Endothelial cell (in vitro differentiated cells): ENCODE measurements at regions not wholly inside any gene's neighbourhood (a gene's known extent, or its start where the extent isn't known, plus 50 kb on each side); places are given as distances from the start of the nearest gene placed in this dataset.

ENCODE experiments used
- DNase-seq: peaks from one replicate; pipeline ENCODE4 v3.0.0; 2021; ENCODE audit warnings: low spot score
- H3K27ac Mint-ChIP-seq: one replicate; pipeline ENCODE4 v1.8.0; 2021; ENCODE audit warnings: mixed read lengths, inconsistent platforms; ENCODE audit not compliant: unreplicated experiment
- H3K27me3 Mint-ChIP-seq: one replicate; pipeline ENCODE4 v1.8.0; 2021; ENCODE audit warnings: mild to moderate bottlenecking, moderate library complexity, mixed read lengths, inconsistent platforms; ENCODE audit not compliant: unreplicated experiment
- H3K36me3 Mint-ChIP-seq: one replicate; pipeline ENCODE4 v1.8.0; 2021; ENCODE audit warnings: mild to moderate bottlenecking, low read depth, mixed read lengths, inconsistent platforms; ENCODE audit not compliant: unreplicated experiment
- H3K4me1 Mint-ChIP-seq: one replicate; pipeline ENCODE4 v1.8.0; 2021; ENCODE audit warnings: mild to moderate bottlenecking, mixed read lengths, inconsistent platforms; ENCODE audit not compliant: unreplicated experiment
- H3K4me3 Mint-ChIP-seq: one replicate; pipeline ENCODE4 v1.8.0; 2021; ENCODE audit warnings: mild to moderate bottlenecking, mixed read lengths, inconsistent platforms; ENCODE audit not compliant: unreplicated experiment
- H3K9me3 Mint-ChIP-seq: one replicate; pipeline ENCODE4 v1.8.0; 2021; ENCODE audit warnings: mixed read lengths, inconsistent platforms; ENCODE audit not compliant: unreplicated experiment
- TF ChIP-seq, protein P1 (sequence below): fragments of 200-600 bp; sonication (generic); IDR thresholded peaks from one replicate; pipeline ENCODE4 v1.5.0; 2021; ENCODE audit warnings: antibody characterized with exemption; ENCODE audit not compliant: unreplicated experiment

- Mint-ChIP-seq H3K36me3 (no peaks in the 10 kb centered on the region), H3K9me3 (no peaks in the 10 kb centered on the region), H3K27ac (no peak overlapping the region), H3K4me1 (no peaks in the 10 kb centered on the region), H3K4me3 (no peak overlapping the region), H3K27me3 (no peaks in the 10 kb centered on the region)
- no peak for DNase-seq
- TF ChIP-seq, protein P1, sequence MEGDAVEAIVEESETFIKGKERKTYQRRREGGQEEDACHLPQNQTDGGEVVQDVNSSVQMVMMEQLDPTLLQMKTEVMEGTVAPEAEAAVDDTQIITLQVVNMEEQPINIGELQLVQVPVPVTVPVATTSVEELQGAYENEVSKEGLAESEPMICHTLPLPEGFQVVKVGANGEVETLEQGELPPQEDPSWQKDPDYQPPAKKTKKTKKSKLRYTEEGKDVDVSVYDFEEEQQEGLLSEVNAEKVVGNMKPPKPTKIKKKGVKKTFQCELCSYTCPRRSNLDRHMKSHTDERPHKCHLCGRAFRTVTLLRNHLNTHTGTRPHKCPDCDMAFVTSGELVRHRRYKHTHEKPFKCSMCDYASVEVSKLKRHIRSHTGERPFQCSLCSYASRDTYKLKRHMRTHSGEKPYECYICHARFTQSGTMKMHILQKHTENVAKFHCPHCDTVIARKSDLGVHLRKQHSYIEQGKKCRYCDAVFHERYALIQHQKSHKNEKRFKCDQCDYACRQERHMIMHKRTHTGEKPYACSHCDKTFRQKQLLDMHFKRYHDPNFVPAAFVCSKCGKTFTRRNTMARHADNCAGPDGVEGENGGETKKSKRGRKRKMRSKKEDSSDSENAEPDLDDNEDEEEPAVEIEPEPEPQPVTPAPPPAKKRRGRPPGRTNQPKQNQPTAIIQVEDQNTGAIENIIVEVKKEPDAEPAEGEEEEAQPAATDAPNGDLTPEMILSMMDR: no peak
Observed at GRCh38 chr3:157741607-157742006, 238.4 kb upstream of the VEPH1 start.

- Mint-ChIP-seq H3K36me3 (no peaks in the 10 kb centered on the region), H3K9me3 (no peaks in the 10 kb centered on the region), H3K4me3 (no peak overlapping the region), H3K4me1 (no peaks in the 10 kb centered on the region), H3K27ac (no peak overlapping the region), H3K27me3 (no peaks in the 10 kb centered on the region)
- DNase-seq: no peak
- TF ChIP-seq, protein P1: no peak
Observed at GRCh38 chr3:157738441-157738840, 235.2 kb upstream of the VEPH1 start.

DNA sequence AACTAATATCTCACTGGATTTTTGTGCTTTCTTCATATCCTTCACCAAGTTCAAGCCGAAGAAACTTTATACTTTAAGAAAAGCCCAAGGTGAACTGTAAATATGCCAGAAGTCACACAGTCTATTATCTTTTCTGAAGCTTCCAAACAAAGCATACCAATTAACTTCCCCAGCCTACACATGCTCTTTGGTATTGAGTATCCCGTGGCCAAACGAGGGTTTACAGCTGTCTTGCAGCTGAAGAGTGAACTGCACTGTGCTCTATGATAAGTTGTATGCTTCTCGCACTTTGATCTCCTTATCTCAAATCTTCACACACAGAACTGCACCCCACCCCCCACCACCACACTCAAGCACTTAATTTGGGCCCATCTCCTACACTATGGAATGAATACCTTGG lies 215.6 kb upstream of the VEPH1 start:
- Mint-ChIP-seq H3K4me1 (no peaks in the 10 kb centered on the region), H3K36me3 (no peaks in the 10 kb centered on the region), H3K4me3 (no peak overlapping the region), H3K27ac (no peak overlapping the region), H3K27me3 (no peaks in the 10 kb centered on the region), H3K9me3 (no peaks in the 10 kb centered on the region)
- TF ChIP-seq, protein P1: no peak
- DNase-seq: no peak

GRCh38 chr3:157713101-157713500 lies 209.9 kb upstream of the VEPH1 start:
- TF ChIP-seq, protein P1: no peak

GRCh38 chr3:157705258-157705657 lies 202.0 kb upstream of the VEPH1 start:
- H3K4me1 Mint-ChIP-seq: peaks cover 4% of the 10 kb centered on the region
- no peak overlapping the region for H3K4me3 Mint-ChIP-seq
- no peak overlapping the region for H3K27ac Mint-ChIP-seq
- DNase-seq: no peak
- no peaks in the 10 kb centered on the region for H3K27me3 Mint-ChIP-seq
- TF ChIP-seq, protein P1: no peak
- no peaks in the 10 kb centered on the region for H3K9me3 Mint-ChIP-seq
- no peaks in the 10 kb centered on the region for H3K36me3 Mint-ChIP-seq

More at GRCh38 chr3:157713101-157713500, 209.9 kb upstream of the VEPH1 start:
- Mint-ChIP-seq H3K4me1 (no peaks in the 10 kb centered on the region), H3K9me3 (no peaks in the 10 kb centered on the region), H3K27me3 (no peaks in the 10 kb centered on the region), H3K4me3 (no peak overlapping the region), H3K27ac (no peak overlapping the region), H3K36me3 (no peaks in the 10 kb centered on the region)
- no peak for DNase-seq
